Lung (tissue), 11 donors: ENCODE measurements at regions not wholly inside any gene's neighbourhood (a gene's known extent, or its start where the extent isn't known, plus 50 kb on each side); places are given as distances from the start of the nearest gene placed in this dataset.

Source experiments
- ATAC-seq: fragments of 200-7000 bp; cut with Tn5 transposase; one replicate; pipeline ENCODE4 v1.9.1; 2020; ENCODE audit warnings: moderate number of reproducible peaks; ENCODE audit not compliant: insufficient read depth, low FRiP score
- DNase-seq, 3 donors: peaks; one replicate each; pipeline ENCODE4 v3.0.0-alpha.2; 2013 to 2017
- H3K27ac ChIP-seq, 2 donors: one replicate each; pipeline ENCODE4 v1.5.1; 2013; ENCODE audit warnings: mild to moderate bottlenecking in 2 of 2, moderate library complexity in 2 of 2, control low read depth in 1 of 2, inconsistent platforms in 1 of 2, low read depth in 1 of 2, low read length in 1 of 2
- H3K27me3 ChIP-seq, 3 donors: one replicate each; pipeline ENCODE4 v1.5.1; 2013; ENCODE audit warnings: low read length in 2 of 3; ENCODE audit not compliant: control insufficient read depth in 3 of 3, insufficient read depth in 3 of 3
- H3K36me3 ChIP-seq, 4 donors: one replicate each; pipeline ENCODE4 v1.5.1; 2013; ENCODE audit warnings: low read length in 4 of 4, mild to moderate bottlenecking in 1 of 4, moderate library complexity in 1 of 4; ENCODE audit not compliant: control insufficient read depth in 4 of 4, insufficient read depth in 4 of 4
- H3K4me1 ChIP-seq, 5 donors: one replicate each; pipeline ENCODE4 v1.5.1; 2013; ENCODE audit warnings: low read length in 5 of 5, mild to moderate bottlenecking in 2 of 5, moderate library complexity in 1 of 5; ENCODE audit not compliant: control insufficient read depth in 5 of 5, insufficient read depth in 5 of 5
- H3K4me3 ChIP-seq: one replicate; pipeline ENCODE4 v1.5.1; 2013; ENCODE audit warnings: mild to moderate bottlenecking, control low read depth, moderate library complexity
- H3K9ac ChIP-seq, 2 donors: one replicate each; pipeline ENCODE4 v1.5.1; 2013; ENCODE audit warnings: low read length in 2 of 2, control low read depth in 1 of 2; ENCODE audit not compliant: insufficient read depth in 1 of 2
- H3K9me3 ChIP-seq, 4 donors: one replicate each; pipeline ENCODE4 v1.5.1; 2013; ENCODE audit warnings: low read length in 3 of 4, mild to moderate bottlenecking in 1 of 4, moderate library complexity in 1 of 4; ENCODE audit not compliant: control insufficient read depth in 4 of 4, insufficient read depth in 3 of 4
- CTCF ChIP-seq: IDR thresholded peaks from 2 replicates; pipeline ENCODE4 v1.5.1; 2012; ENCODE audit warnings: mild to moderate bottlenecking; ENCODE audit errors: control extremely low read depth, extremely low read depth
- WGBS, 2 donors: extraction: QIAGEN DNeasy Blood & Tissue Kit; methylation state at CpG; one replicate each; pipeline ENCODE4 v1.1.7; 2013; 5-methylcytosine and 5-hydroxymethylcytosine counted together
- donor health status: control.
- donor health status: control.
- donor health status: Bipolar disorder and iron deficiency.
- donor health status: healthy.
- donor health status: DM: yes; HTN: yes; CAD: no.

DNA sequence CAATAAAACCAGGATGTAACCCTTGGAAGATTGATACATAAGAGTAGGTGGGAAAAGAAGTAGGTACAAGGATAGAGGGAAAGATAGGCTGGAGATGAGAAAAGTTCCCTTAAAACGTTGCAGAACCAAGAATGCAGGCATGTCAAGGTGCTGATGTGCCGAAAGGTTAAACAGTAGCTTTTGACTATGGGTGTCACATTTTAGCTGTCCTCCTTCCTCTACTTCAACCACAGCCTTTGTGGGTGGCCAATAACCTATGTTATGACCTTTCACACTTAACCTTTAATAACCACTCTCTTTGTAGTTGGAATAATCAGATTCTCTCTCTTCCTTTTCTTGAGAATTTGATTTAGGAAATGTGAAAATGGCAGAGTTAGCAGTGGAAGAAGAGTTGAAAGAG lies 184.5 kb upstream of the GAP43 start:
- no peaks in the 10 kb centered on the region for H3K36me3 ChIP-seq
- 83 to 85% methylated on average over 2 of the region's 2 CpGs for WGBS, 2 donors
- no peak overlapping the region for H3K4me3 ChIP-seq
- TF ChIP-seq CTCF: no peak
- no peak overlapping the region for H3K9ac ChIP-seq
- H3K27ac ChIP-seq: no peak overlapping the region
- H3K9me3 ChIP-seq: no peaks in the 10 kb centered on the region
- no peaks in the 10 kb centered on the region for H3K4me1 ChIP-seq
- no peaks in the 10 kb centered on the region for H3K27me3 ChIP-seq
- no peak for ATAC-seq
- DNase-seq: no peak

- WGBS, 2 donors: 93 to 94% methylated on average over 3 of the region's 3 CpGs
- no peak for TF ChIP-seq CTCF
- Histone ChIP-seq H3K27me3 (no peaks in the 10 kb centered on the region), H3K36me3 (no peaks in the 10 kb centered on the region), H3K4me3 (no peak overlapping the region), H3K9ac (no peak overlapping the region), H3K27ac (no peak overlapping the region), H3K9me3 (no peaks in the 10 kb centered on the region), H3K4me1 (no peaks in the 10 kb centered on the region)
- ATAC-seq (no peak), DNase-seq (no peak)
These were observed 177.8 kb upstream of the GAP43 start for GRCh38 chr3:115445559-115445958.

DNA sequence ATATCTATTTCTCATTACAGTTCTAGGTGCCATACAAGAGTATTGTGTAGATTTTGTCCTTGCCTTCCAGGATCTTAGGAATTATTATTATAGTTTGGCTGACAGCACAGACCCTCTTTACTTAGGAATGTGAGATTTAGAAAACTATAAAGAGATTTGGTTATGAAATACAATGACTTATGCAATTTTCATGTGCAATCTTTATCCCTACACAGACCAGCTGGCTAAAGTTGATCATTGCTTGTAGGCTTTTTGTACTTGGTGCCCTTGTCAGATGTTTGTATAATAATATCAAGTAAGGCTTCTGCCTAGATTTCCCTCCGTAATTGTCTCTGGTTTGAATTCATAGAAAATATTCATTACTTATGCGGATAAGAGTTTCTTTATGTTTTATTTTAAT lies 174.5 kb upstream of the GAP43 start:
- no peak for TF ChIP-seq CTCF
- Histone ChIP-seq H3K4me1 (no peaks in the 10 kb centered on the region), H3K27me3 (no peaks in the 10 kb centered on the region), H3K36me3 (no peaks in the 10 kb centered on the region), H3K9ac (no peak overlapping the region), H3K4me3 (no peak overlapping the region), H3K9me3 (no peaks in the 10 kb centered on the region), H3K27ac (no peak overlapping the region)
- no peak for ATAC-seq
- peak in 2 of 3 donors; percentile 67 to 73 for DNase-seq
- 46 to 84% methylated on average over 2 of the region's 2 CpGs for WGBS, 2 donors

- H3K27ac ChIP-seq: no peak overlapping the region
- DNase-seq: no peak
- no peak overlapping the region for H3K4me3 ChIP-seq
- no peaks in the 10 kb centered on the region for H3K36me3 ChIP-seq
- H3K27me3 ChIP-seq: no peaks in the 10 kb centered on the region
- whole genome bisulfite sequencing, 2 donors: 51 to 70% methylated on average over 4 of the region's 4 CpGs
- TF ChIP-seq CTCF: no peak
- ATAC-seq: no peak
- no peaks in the 10 kb centered on the region for H3K9me3 ChIP-seq
- no peak overlapping the region for H3K9ac ChIP-seq
- H3K4me1 ChIP-seq: no peaks in the 10 kb centered on the region
These were observed 173.3 kb upstream of the GAP43 start for GRCh38 chr3:115450036-115450435.
